ENCODE measurements at regions not wholly inside any gene's neighbourhood (a gene's known extent, or its start where the extent isn't known, plus 50 kb on each side); places are given as distances from the start of the nearest gene placed in this dataset.
A peak's percentile ranks its signal among the peaks of the same experiment; 100 is the strongest.

DNA sequence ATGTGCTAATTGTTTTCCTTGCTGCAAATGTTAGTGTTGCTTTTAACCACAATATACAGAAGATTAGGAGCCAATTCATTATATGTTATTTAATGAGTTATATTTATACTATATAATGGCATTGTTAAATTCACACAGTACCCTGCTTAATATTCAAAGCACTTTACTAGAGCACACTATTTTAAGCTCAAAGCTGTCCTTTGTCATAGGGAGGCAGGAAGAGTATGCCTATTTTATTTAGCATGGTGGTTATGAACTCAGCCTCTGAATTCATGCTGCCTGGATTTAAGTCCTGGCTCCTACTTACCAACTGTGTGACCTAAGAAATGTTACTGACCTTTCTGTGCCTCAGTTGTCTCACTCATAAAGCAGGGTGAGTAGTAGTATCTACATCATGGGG, 80.5 kb downstream of the FASTKD2 start:
- no peak for DNase-seq (ENCODE audit: low read depth)

DNA sequence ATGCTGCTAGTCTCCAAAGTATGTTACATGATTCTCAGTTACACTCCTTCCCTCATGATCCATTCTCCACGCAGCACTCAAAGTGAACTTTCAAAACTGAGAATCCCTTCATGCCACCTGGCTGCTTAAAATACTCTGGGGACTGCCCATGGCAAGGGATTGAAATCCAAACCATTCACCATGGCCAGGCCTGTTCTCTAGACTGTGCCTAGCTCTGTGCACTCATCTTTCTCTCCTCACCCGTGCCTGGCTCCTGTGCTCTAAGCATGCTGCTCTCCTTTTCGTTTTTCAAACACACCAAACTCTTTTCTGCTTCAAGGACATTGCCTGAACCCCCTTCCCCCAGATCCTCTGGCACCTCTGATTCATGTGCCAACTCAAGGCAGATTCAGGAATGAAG, 80.9 kb downstream of the FASTKD2 start:
- no peak for DNase-seq (ENCODE audit: low read depth)

GRCh38 chr2:206846981-206847834, 81.8 kb downstream of the FASTKD2 start:
- no peak for DNase-seq (ENCODE audit: low read depth)

DNA sequence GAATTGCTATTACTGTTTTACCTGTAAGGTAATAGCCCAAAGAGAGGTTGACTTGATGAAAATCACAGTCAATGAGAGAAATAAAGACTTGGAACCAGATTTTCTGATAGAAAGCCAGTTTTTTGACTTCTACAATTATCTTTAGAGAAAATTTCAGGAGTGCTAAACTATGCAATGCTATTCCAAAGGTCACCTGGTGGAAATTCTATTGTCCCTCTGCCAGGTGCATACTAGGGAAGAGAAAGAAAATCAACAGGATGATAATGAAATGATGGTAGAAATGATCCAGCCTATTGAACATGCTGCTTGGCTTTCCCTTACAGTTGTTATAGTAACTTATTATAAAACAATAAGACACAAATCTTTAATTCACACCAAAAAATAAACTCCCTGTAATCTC, 85.0 kb downstream of the FASTKD2 start:
- no peak for DNase-seq (ENCODE audit: low read depth)

- DNase-seq (ENCODE audit: low read depth), result no peak
Measured at GRCh38 chr2:206851521-206851920, 86.1 kb downstream of the FASTKD2 start.

DNA sequence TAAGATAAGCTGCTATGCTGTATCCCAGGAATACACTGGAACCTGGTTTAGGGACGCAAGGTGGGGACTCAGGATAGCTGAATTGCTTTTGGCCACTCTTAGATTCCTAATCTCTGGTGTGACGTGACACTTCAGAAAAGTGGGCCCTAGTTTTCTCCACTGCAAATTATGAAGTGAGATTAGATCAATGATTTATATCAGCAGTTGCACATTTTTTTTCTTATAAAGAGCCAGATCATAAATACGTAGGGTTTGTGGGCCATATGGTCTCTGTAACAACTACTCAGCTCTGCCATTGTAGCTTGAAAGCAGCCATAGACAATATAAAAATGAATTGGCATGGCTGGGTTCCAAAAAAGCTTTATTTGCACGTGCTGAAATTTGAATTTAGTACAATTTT, 85.4 kb upstream of the CPO start:
- no peak for DNase-seq (ENCODE audit: low read depth)

GRCh38 chr2:206855585-206856433, 83.5 kb upstream of the CPO start:
- no peak for DNase-seq (ENCODE audit: low read depth)

DNA sequence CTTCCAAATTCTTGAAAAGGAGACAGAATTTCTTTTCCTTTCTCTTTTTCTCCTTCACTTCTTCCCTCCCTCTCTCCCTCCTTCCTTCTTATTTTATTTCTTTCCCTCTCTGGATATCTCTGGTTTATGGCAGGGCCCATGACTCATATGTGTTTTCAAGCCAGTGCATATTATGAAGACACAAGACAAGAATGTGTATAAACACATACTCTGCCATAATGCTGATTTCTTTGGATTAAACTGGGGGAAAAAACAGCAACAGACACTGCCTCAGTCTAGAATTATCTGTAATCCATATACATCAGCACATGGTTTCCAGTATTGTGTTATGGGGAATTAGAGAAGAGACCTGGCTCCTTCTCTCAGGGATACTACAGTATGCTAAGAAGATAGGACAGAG, 82.8 kb upstream of the CPO start:
- peak; percentile 63 for DNase-seq (ENCODE audit: low read depth)

GRCh38 chr2:206858687-206859329, 80.5 kb upstream of the CPO start:
- no peak for DNase-seq (ENCODE audit: low read depth)

DNA sequence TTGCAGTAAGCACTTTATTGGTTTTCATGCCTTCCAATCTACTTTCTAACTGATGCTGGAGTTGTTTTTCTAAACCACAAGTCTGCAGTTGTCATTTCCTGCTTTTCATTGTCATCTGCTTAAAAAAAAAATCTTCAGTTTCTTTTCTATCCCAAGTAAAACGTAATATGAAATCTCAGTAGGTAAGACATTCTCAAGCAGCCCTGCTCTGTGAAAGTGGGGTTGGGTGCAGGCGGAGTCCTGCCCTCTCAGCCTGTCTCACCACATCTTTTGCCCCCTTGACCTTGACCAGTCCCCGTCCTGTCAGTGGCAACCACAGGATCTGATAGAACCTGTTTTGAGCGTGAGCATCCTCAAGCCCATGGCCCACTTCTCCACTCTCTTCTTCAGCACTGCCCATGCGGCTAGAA, 80.0 kb upstream of the CPO start:
- DNase-seq (ENCODE audit: low read depth), result no peak

DNA sequence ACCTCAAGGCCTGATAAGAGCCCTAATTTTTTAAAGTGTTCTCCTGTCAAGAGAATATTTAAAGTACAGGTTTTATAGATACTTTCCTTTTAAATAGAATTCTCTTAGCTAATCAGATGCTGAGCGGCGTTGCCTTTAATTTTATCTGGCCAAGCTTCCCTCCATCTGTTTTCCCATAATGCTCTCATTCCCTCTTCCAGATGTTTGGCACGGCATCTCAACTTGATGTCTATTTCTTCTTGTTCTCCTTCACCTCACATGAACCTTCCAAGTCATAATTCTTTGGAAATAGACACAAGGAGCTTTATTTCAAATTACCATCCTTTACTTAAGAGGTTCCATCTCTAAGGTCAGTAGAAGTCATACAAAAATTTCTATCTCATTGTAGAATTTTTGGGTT, 76.1 kb upstream of the CPO start:
- DNase-seq (ENCODE audit: low read depth), result no peak

GRCh38 chr2:206863716-206864115, 75.6 kb upstream of the CPO start:
- DNase-seq (ENCODE audit: low read depth), result no peak

DNA sequence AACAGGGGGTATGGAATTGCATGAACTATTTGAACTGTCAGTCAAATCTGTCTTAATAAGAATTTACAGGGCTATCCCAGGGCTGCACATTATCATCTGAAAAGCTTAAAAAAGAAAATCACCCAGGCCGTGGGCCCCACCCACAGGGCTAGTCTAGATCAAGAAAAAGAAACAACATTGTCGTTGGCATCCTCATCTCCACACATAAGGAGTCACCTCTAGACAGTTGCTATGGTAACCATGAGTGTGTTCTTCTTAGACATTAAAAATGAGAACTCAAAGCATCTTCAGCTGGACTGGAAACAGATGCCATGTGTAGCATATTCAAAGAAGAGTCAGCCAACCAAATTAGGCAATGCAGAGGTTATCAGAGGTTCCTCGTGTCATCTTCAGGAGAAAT, 72.3 kb upstream of the CPO start:
- DNase-seq (ENCODE audit: low read depth), result no peak

DNA sequence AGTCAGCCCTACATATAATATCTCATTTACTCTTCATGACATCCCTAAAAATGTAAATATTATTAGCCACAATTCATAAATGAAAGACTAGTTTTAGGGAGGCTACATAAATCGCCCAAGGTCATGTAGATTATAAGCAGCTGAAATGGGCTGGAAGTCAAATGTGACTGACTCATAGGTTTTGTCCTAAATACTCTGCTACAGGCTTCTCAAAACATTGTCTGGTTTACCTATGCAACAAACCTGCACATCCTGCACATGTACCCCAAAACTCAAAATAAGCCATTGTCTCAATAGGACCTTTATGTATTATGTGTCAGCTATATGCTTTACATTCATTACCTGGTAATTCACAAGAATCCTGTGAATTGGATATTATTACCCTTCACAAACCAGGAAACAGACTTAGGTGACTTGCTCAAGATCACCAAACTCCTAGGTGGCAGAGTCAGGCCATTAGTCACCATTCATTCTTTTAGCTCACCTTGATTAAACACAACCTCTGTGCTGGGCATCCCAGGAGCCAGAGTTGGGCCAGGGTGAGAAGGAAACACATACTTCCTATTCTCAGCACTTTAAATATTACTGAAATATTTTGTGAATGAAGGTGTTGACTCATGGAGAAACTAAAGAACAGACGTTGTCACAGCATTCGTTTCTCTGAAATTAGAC, 69.4 kb upstream of the CPO start:
- peak; percentile 6 for DNase-seq (ENCODE audit: low read depth)

GRCh38 chr2:206873423-206873822, 65.9 kb upstream of the CPO start:
- DNase-seq (ENCODE audit: low read depth), result no peak

DNA sequence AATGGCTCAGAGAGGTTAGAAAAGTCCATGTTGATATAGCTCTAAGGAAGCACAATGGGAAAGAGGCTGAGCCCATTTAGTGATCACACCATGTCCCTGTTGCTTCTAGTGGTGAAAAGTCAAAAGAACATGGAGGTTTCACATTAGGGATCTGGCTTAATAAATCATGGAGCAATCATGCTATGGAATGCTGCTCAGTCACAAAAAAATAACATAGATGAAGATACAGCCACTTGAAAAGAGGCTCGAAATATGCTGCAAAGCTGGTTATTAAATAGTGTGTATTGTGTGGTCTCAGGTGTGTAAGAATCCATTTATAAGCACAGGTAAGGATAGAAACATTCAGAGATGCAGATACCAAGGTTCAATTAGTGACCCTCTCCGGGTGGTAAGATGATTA, 63.6 kb upstream of the CPO start:
- DNase-seq (ENCODE audit: low read depth), result no peak

DNA sequence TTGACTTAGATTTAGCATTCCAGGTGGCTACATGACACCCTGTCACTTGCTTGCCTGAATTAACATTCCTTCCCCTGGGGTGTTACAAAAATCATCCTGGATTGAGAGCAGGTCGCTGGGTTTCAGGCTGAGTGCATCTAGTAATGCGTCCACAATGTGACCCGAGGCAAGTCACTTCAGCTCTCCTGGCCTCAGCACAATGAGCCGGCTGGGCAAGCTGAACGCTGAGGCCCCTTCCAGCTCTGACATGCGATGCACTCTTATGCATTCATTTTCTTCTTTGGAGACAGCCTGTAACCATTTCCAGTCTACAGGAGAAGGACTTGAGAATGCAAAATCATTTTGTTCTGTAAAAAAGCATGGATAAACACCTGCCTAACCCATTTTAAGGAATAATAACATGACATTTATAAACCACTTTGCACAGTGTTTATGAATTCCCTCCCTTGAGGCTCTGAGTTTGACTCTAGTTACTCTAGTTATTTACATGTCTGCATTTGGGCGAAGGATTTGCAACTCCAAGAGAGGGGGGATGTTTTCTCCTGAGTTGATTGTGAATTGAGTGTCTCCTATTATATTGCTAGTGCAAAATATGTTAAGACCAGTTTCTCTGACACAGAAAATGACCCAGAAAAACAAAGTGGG, 63.0 kb upstream of the CPO start:
- DNase-seq (ENCODE audit: low read depth), result no peak

- DNase-seq (ENCODE audit: low read depth), result no peak
Measured at GRCh38 chr2:206881708-206882410, 57.5 kb upstream of the CPO start.

DNA sequence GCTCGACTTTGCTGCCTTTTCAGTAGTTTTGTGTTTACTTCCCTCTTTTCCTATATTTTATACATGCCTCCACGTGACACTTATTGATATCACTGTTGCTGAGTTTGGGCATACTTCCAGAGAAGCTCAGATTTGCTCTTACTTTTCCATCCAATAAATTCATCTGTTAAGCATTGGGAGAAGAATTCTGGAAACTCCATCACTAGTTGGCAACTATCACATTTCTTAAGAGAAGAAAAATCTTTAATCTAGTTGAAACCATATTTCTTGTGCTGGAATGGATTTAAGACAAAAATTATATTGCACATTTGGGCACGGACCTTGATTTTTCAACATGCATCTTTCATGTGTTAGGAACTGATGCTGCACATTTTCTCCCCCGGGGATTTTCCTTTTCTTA, 52.6 kb upstream of the CPO start:
- DNase-seq (ENCODE audit: low read depth), result no peak

GRCh38 chr2:206887745-206888144, 51.6 kb upstream of the CPO start:
- no peak for DNase-seq (ENCODE audit: low read depth)

All from iris pigment epithelial cell (primary cell).